K562 (cell line): ENCODE measurements at regions not wholly inside any gene's neighbourhood (a gene's known extent, or its start where the extent isn't known, plus 50 kb on each side); places are given as distances from the start of the nearest gene placed in this dataset.

Experiments
- CREB5 ChIP-seq: fragments of 250-450 bp; sonication (Bioruptor Pico); IDR thresholded peaks from 2 replicates; pipeline ENCODE4 v1.5.0; 2020; ENCODE audit warnings: mild to moderate bottlenecking
- GABPB2 ChIP-seq: fragments of 250-450 bp; sonication (Bioruptor Pico); conservative IDR thresholded peaks from 2 replicates; pipeline ENCODE4 v1.5.1; 2021; ENCODE audit warnings: mild to moderate bottlenecking
- NELFE ChIP-seq: IDR thresholded peaks from 2 replicates; pipeline ENCODE4 v1.6.1; 2011; ENCODE audit warnings: mild to moderate bottlenecking; ENCODE audit not compliant: insufficient read depth, insufficient read length
- NR2F6 ChIP-seq: fragments of 450-650 bp; formaldehyde crosslinking; IDR thresholded peaks from 2 replicates; pipeline ENCODE4 v1.4.0; 2020; ENCODE audit warnings: mild to moderate bottlenecking
- TAF7 ChIP-seq: fragments of 450-650 bp; IDR thresholded peaks from 2 replicates; pipeline ENCODE4 v1.6.1; 2016; ENCODE audit warnings: missing genetic modification characterization, missing compliant biosample characterization
- TF ChIP-seq, protein P1 (sequence below): fragments of 200-600 bp; sonication (generic); IDR thresholded peaks from one replicate; pipeline ENCODE4 v1.6.1; 2012; ENCODE audit warnings: mild to moderate bottlenecking, low read depth, low read length, inconsistent platforms

GRCh38 chr2:150917961-150918713 lies 343.5 kb downstream of the RBM43 start (continued):
- TF ChIP-seq TAF7 (no peak), NR2F6 (CRISPR knock-in tag) (no peak), NELFE (no peak), CREB5 (no peak), GABPB2 (CRISPR knock-in tag) (no peak)
- TF ChIP-seq, protein P1, sequence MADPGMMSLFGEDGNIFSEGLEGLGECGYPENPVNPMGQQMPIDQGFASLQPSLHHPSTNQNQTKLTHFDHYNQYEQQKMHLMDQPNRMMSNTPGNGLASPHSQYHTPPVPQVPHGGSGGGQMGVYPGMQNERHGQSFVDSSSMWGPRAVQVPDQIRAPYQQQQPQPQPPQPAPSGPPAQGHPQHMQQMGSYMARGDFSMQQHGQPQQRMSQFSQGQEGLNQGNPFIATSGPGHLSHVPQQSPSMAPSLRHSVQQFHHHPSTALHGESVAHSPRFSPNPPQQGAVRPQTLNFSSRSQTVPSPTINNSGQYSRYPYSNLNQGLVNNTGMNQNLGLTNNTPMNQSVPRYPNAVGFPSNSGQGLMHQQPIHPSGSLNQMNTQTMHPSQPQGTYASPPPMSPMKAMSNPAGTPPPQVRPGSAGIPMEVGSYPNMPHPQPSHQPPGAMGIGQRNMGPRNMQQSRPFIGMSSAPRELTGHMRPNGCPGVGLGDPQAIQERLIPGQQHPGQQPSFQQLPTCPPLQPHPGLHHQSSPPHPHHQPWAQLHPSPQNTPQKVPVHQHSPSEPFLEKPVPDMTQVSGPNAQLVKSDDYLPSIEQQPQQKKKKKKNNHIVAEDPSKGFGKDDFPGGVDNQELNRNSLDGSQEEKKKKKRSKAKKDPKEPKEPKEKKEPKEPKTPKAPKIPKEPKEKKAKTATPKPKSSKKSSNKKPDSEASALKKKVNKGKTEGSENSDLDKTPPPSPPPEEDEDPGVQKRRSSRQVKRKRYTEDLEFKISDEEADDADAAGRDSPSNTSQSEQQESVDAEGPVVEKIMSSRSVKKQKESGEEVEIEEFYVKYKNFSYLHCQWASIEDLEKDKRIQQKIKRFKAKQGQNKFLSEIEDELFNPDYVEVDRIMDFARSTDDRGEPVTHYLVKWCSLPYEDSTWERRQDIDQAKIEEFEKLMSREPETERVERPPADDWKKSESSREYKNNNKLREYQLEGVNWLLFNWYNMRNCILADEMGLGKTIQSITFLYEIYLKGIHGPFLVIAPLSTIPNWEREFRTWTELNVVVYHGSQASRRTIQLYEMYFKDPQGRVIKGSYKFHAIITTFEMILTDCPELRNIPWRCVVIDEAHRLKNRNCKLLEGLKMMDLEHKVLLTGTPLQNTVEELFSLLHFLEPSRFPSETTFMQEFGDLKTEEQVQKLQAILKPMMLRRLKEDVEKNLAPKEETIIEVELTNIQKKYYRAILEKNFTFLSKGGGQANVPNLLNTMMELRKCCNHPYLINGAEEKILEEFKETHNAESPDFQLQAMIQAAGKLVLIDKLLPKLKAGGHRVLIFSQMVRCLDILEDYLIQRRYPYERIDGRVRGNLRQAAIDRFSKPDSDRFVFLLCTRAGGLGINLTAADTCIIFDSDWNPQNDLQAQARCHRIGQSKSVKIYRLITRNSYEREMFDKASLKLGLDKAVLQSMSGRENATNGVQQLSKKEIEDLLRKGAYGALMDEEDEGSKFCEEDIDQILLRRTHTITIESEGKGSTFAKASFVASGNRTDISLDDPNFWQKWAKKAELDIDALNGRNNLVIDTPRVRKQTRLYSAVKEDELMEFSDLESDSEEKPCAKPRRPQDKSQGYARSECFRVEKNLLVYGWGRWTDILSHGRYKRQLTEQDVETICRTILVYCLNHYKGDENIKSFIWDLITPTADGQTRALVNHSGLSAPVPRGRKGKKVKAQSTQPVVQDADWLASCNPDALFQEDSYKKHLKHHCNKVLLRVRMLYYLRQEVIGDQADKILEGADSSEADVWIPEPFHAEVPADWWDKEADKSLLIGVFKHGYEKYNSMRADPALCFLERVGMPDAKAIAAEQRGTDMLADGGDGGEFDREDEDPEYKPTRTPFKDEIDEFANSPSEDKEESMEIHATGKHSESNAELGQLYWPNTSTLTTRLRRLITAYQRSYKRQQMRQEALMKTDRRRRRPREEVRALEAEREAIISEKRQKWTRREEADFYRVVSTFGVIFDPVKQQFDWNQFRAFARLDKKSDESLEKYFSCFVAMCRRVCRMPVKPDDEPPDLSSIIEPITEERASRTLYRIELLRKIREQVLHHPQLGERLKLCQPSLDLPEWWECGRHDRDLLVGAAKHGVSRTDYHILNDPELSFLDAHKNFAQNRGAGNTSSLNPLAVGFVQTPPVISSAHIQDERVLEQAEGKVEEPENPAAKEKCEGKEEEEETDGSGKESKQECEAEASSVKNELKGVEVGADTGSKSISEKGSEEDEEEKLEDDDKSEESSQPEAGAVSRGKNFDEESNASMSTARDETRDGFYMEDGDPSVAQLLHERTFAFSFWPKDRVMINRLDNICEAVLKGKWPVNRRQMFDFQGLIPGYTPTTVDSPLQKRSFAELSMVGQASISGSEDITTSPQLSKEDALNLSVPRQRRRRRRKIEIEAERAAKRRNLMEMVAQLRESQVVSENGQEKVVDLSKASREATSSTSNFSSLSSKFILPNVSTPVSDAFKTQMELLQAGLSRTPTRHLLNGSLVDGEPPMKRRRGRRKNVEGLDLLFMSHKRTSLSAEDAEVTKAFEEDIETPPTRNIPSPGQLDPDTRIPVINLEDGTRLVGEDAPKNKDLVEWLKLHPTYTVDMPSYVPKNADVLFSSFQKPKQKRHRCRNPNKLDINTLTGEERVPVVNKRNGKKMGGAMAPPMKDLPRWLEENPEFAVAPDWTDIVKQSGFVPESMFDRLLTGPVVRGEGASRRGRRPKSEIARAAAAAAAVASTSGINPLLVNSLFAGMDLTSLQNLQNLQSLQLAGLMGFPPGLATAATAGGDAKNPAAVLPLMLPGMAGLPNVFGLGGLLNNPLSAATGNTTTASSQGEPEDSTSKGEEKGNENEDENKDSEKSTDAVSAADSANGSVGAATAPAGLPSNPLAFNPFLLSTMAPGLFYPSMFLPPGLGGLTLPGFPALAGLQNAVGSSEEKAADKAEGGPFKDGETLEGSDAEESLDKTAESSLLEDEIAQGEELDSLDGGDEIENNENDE = no peak
- TF ChIP-seq, all 486 proteins: peak for 0
